ENCODE measurements at regions not wholly inside any gene's neighbourhood (a gene's known extent, or its start where the extent isn't known, plus 50 kb on each side); places are given as distances from the start of the nearest gene placed in this dataset.
"Not testable (repeated sequence)": the region's sequence is repeated elsewhere in the genome, so short reads cannot be mapped to it uniquely, and the experiment has no call there.

GRCh38 chr5:163907783-163908182 lies 402.4 kb downstream of the MAT2B start:
- TF ChIP-seq EZH2 (IDR thresholded peaks at IDR 0.05; ENCODE audit: insufficient read depth, poor library complexity, severe bottlenecking); EZH2phosphoT487 (IDR thresholded peaks at IDR 0.05; ENCODE audit: insufficient read depth, low read depth): not testable (repeated sequence)
